ENCODE measurements at regions not wholly inside any gene's neighbourhood (a gene's known extent, or its start where the extent isn't known, plus 50 kb on each side); places are given as distances from the start of the nearest gene placed in this dataset.

GRCh38 chr6:1247056-1247455, 64.8 kb upstream of the FOXQ1 start:
- TF ChIP-seq CTCF (IDR thresholded peaks at IDR 0.05; ENCODE audit: insufficient read depth, low read length), result no peak
- no peak for TF ChIP-seq POLR2AphosphoS5 (IDR thresholded peaks at IDR 0.05; ENCODE audit: low read depth)

Data from HL-60 (cell line).